Breast epithelium (tissue), 4 donors: ENCODE measurements at regions not wholly inside any gene's neighbourhood (a gene's known extent, or its start where the extent isn't known, plus 50 kb on each side); places are given as distances from the start of the nearest gene placed in this dataset.

Experiments
- DNase-seq, 2 donors: peaks; one replicate each; pipeline ENCODE4 v3.0.0-alpha.2; 2019; ENCODE audit warnings: low spot score in 2 of 2
- H3K27ac ChIP-seq, 2 donors: fragments of 200-600 bp; sonication (generic) in 1 of 2; one replicate each; pipeline ENCODE4 v1.5.1; 2016 to 2019; ENCODE audit warnings: mild to moderate bottlenecking in 1 of 2
- H3K27me3 ChIP-seq, 2 donors: fragments of 200-600 bp; sonication (generic) in 1 of 2; one replicate each; pipeline versions ENCODE4 v1.5.1 to v1.6.0; 2017 to 2019; ENCODE audit warnings: control low read depth in 1 of 2, mild to moderate bottlenecking in 1 of 2
- H3K36me3 ChIP-seq: fragments of 200-600 bp; one replicate; pipeline ENCODE4 v1.5.1; 2019
- H3K4me1 ChIP-seq, 2 donors: fragments of 200-600 bp; sonication (generic); one replicate each; pipeline ENCODE4 v1.5.1; 2016 to 2019; ENCODE audit warnings: control low read depth in 1 of 2
- H3K4me3 ChIP-seq, 3 donors: fragments of 200-600 bp; sonication (generic); 1 replicate in 2 of 3; 2 replicates in 1 of 3; pipeline ENCODE4 v1.5.1; 2016 to 2019; ENCODE audit warnings: mild to moderate bottlenecking in 3 of 3, moderate library complexity in 2 of 3
- H3K9me3 ChIP-seq, 2 donors: fragments of 200-600 bp; sonication (generic) in 1 of 2; one replicate each; pipeline ENCODE4 v1.5.1; 2016 to 2019; ENCODE audit warnings: control low read depth in 1 of 2
- CTCF ChIP-seq, 3 donors: fragments of 450-650 bp; IDR thresholded peaks; one replicate each; pipeline ENCODE4 v1.5.1; 2016 to 2017; ENCODE audit warnings: antibody characterized with exemption in 3 of 3, mild to moderate bottlenecking in 3 of 3, moderate library complexity in 3 of 3
- POLR2A ChIP-seq: fragments of 450-650 bp; IDR thresholded peaks from one replicate; pipeline ENCODE4 v1.6.1; 2016; ENCODE audit warnings: antibody characterized with exemption, mild to moderate bottlenecking, moderate library complexity
- POLR2AphosphoS5 ChIP-seq, 3 donors: sonication (generic); formaldehyde crosslinking; IDR thresholded peaks; one replicate each; pipeline ENCODE4 v1.6.1; 2017; ENCODE audit warnings: antibody characterized with exemption in 3 of 3
- intact Hi-C: fragments of 100-400 bp; cut with DNase I; formaldehyde crosslinking; loops from one replicate; pipeline ENCODE4 v1.15.1; 2023; ENCODE audit warnings: low total_unique reads

GRCh38 chrX:78387364-78387763 is 60.0 kb upstream of the CYSLTR1 start:
- Histone ChIP-seq H3K36me3 (no peaks in the 10 kb centered on the region), H3K4me1 (no peaks in the 10 kb centered on the region), H3K27ac (no peak overlapping the region), H3K9me3 (peaks cover 12 to 30% of the 10 kb centered on the region in 2 donors), H3K27me3 (peaks cover 0 to 7% of the 10 kb centered on the region in 2 donors), H3K4me3 (no peak overlapping the region)
- intact Hi-C loops, result no loop called here
- no peak for DNase-seq
- TF ChIP-seq POLR2AphosphoS5 (IDR thresholded peaks at IDR 0.05) (no peak), CTCF (IDR thresholded peaks at IDR 0.05) (no peak), POLR2A (no peak)

GRCh38 chrX:78384486-78384885 is 57.1 kb upstream of the CYSLTR1 start:
- Histone ChIP-seq H3K4me3 (no peak overlapping the region), H3K27me3 (peaks cover 0 to 7% of the 10 kb centered on the region in 2 donors), H3K9me3 (peaks cover 12 to 27% of the 10 kb centered on the region in 2 donors), H3K27ac (no peak overlapping the region), H3K4me1 (no peaks in the 10 kb centered on the region), H3K36me3 (no peaks in the 10 kb centered on the region)
- intact Hi-C loops, result no loop called here
- DNase-seq, result no peak
- TF ChIP-seq POLR2A (no peak), POLR2AphosphoS5 (IDR thresholded peaks at IDR 0.05) (no peak), CTCF (IDR thresholded peaks at IDR 0.05) (no peak)

GRCh38 chrX:78383594-78383993 is 56.2 kb upstream of the CYSLTR1 start:
- Histone ChIP-seq H3K9me3 (peaks cover 6 to 18% of the 10 kb centered on the region in 2 donors), H3K27ac (no peak overlapping the region), H3K36me3 (no peaks in the 10 kb centered on the region), H3K27me3 (peaks cover 0 to 7% of the 10 kb centered on the region in 2 donors), H3K4me1 (peaks cover 0 to 4% of the 10 kb centered on the region in 2 donors), H3K4me3 (no peak overlapping the region)
- no peak for DNase-seq
- intact Hi-C loops, result no loop called here
- no peak for TF ChIP-seq CTCF (IDR thresholded peaks at IDR 0.05)
- TF ChIP-seq POLR2AphosphoS5 (IDR thresholded peaks at IDR 0.05), result no peak
- no peak for TF ChIP-seq POLR2A

- intact Hi-C loops, result no loop called here
- no peak for DNase-seq
These were observed 51.2 kb upstream of the CYSLTR1 start for GRCh38 chrX:78378476-78379115.

More at GRCh38 chrX:78378476-78379115, 51.2 kb upstream of the CYSLTR1 start:
- H3K9me3 ChIP-seq, result peaks cover 0 to 6% of the 10 kb centered on the region in 2 donors
- no peak overlapping the region for H3K27ac ChIP-seq
- TF ChIP-seq POLR2AphosphoS5 (IDR thresholded peaks at IDR 0.05) (no peak), POLR2A (no peak), CTCF (IDR thresholded peaks at IDR 0.05) (no peak)
- H3K4me1 ChIP-seq, result peaks cover 0 to 4% of the 10 kb centered on the region in 2 donors
- H3K4me3 ChIP-seq, result no peak overlapping the region
- no peaks in the 10 kb centered on the region for H3K36me3 ChIP-seq
- H3K27me3 ChIP-seq, result no peaks in the 10 kb centered on the region
